ENCODE measurements at regions not wholly inside any gene's neighbourhood (a gene's known extent, or its start where the extent isn't known, plus 50 kb on each side); places are given as distances from the start of the nearest gene placed in this dataset.

GRCh38 chr10:36700123-36700522 is 425.3 kb upstream of the ANKRD30A start:
- DNase-seq (ENCODE audit: low spot score) = no peak

- DNase-seq (ENCODE audit: low spot score) = no peak
Observed at GRCh38 chr10:36692759-36693158, 432.6 kb upstream of the ANKRD30A start.

GRCh38 chr10:36688717-36689116 is 436.7 kb upstream of the ANKRD30A start:
- DNase-seq (ENCODE audit: low spot score) = no peak

- DNase-seq (ENCODE audit: low spot score) = no peak
Observed at GRCh38 chr10:36683421-36683820, 442.0 kb upstream of the ANKRD30A start.

- no peak for DNase-seq (ENCODE audit: low spot score)
Observed at GRCh38 chr10:36681751-36682632, 443.4 kb upstream of the ANKRD30A start.

- no peak for DNase-seq (ENCODE audit: low spot score)
Observed at GRCh38 chr10:36679554-36679953, 445.8 kb upstream of the ANKRD30A start.

GRCh38 chr10:36677431-36677768 is 448.0 kb upstream of the ANKRD30A start:
- no peak for DNase-seq (ENCODE audit: low spot score)

- no peak for DNase-seq (ENCODE audit: low spot score)
Observed at GRCh38 chr10:36676756-36677430, 448.5 kb upstream of the ANKRD30A start.

- DNase-seq (ENCODE audit: low spot score) = no peak
Observed at GRCh38 chr10:36676321-36676720, 449.1 kb upstream of the ANKRD30A start.

GRCh38 chr10:36675458-36675880 is 449.9 kb upstream of the ANKRD30A start:
- DNase-seq (ENCODE audit: low spot score) = no peak

GRCh38 chr10:36671607-36672006 is 453.8 kb upstream of the ANKRD30A start:
- DNase-seq (ENCODE audit: low spot score) = no peak

GRCh38 chr10:36670621-36671402 is 454.6 kb upstream of the ANKRD30A start:
- no peak for DNase-seq (ENCODE audit: low spot score)

- no peak for DNase-seq (ENCODE audit: low spot score)
Observed at GRCh38 chr10:36669615-36670352, 455.6 kb upstream of the ANKRD30A start.

GRCh38 chr10:36666451-36666850 is 458.9 kb upstream of the ANKRD30A start:
- no peak for DNase-seq (ENCODE audit: low spot score)

- no peak for DNase-seq (ENCODE audit: low spot score)
Observed at GRCh38 chr10:36662571-36662970, 462.8 kb upstream of the ANKRD30A start.

- DNase-seq (ENCODE audit: low spot score) = no peak
Observed at GRCh38 chr10:36650274-36650673, 475.1 kb upstream of the ANKRD30A start.

- no peak for DNase-seq (ENCODE audit: low spot score)
Observed at GRCh38 chr10:36647540-36647939, 477.9 kb upstream of the ANKRD30A start.

- no peak for DNase-seq (ENCODE audit: low spot score)
Observed at GRCh38 chr10:36640626-36641025, 484.8 kb upstream of the ANKRD30A start.

GRCh38 chr10:36638462-36639155 is 486.8 kb upstream of the ANKRD30A start:
- DNase-seq (ENCODE audit: low spot score) = no peak

- no peak for DNase-seq (ENCODE audit: low spot score)
Observed at GRCh38 chr10:36636879-36637278, 488.5 kb upstream of the ANKRD30A start.

GRCh38 chr10:36636285-36636839 is 489.0 kb upstream of the ANKRD30A start:
- DNase-seq (ENCODE audit: low spot score) = no peak

All from LoVo (cell line).